Stimulated activated CD4-positive, alpha-beta T cell treated with anti-CD3 and anti-CD28 coated beads, Interleukin-12 subunit alpha, Interleukin-12 subunit beta, amount 100 ng/mL, for 48 hours (primary cell): ENCODE measurements at regions not wholly inside any gene's neighbourhood (a gene's known extent, or its start where the extent isn't known, plus 50 kb on each side); places are given as distances from the start of the nearest gene placed in this dataset.

ENCODE experiments used
- DNase-seq, 3 donors: peaks; one replicate each; pipeline ENCODE4 v3.0.0-alpha.2; 2020; ENCODE audit warnings: low read depth in 2 of 3, low spot score in 1 of 3

DNA sequence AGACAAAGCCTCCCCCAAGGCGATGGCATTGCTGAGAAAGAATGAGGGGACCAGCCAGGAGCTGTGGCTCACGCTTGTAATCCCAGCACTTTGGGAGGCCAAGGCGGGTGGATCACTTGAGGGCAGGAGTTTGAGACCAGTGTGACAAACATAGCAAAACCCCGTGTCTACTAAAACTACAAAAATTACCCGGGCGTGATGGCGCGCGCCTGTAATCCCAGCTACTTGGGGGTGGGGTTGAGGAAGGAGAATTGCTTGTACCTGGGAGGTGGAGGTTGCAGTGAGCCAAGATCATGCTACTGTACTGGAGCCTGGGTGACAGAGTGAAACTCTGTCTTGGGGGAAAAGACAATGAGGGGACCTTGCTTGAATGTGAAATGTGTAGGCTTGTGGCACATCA is 402.4 kb upstream of the C2CD4B start:
- DNase-seq, result no peak

DNA sequence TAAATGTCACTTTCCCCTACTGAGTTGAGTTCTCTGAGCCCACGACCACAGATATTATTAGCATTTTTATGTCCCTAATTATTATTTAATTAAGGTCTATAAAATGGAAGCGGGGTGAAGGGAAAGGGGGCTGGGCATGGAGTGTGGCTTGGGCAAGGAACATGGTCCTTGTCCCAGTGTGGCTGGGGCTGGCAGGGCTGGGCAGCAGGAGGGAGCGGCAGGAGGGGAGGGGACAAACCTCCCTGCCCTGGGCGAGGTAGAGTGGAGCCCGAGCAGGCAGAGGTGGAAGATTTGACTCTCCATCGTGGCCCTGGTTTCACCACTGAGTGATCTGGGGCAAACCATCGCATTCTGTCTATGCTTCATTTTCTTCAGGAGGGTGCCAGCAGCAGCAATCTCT is 402.9 kb upstream of the C2CD4B start:
- no peak for DNase-seq

DNA sequence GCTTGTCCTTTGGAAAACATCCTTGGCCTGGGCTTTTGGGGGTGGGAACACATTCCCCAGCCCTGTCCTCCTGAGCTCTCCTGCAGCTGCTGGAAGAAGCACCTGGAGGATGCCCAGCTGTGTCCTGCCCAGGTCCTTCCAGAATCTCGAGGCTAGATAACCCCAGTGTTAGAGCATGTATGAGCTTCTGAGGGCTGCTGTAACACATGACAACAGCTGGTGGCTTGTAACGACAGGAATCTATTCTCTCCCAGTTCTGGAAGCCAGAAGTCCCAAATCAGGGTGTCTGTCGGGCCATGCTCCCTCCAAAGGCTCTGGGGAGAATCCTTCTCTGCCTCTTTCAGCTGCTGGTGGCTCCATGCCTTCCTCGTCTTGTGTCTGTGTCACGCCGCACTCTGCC is 403.6 kb upstream of the C2CD4B start:
- DNase-seq, result no peak

DNA sequence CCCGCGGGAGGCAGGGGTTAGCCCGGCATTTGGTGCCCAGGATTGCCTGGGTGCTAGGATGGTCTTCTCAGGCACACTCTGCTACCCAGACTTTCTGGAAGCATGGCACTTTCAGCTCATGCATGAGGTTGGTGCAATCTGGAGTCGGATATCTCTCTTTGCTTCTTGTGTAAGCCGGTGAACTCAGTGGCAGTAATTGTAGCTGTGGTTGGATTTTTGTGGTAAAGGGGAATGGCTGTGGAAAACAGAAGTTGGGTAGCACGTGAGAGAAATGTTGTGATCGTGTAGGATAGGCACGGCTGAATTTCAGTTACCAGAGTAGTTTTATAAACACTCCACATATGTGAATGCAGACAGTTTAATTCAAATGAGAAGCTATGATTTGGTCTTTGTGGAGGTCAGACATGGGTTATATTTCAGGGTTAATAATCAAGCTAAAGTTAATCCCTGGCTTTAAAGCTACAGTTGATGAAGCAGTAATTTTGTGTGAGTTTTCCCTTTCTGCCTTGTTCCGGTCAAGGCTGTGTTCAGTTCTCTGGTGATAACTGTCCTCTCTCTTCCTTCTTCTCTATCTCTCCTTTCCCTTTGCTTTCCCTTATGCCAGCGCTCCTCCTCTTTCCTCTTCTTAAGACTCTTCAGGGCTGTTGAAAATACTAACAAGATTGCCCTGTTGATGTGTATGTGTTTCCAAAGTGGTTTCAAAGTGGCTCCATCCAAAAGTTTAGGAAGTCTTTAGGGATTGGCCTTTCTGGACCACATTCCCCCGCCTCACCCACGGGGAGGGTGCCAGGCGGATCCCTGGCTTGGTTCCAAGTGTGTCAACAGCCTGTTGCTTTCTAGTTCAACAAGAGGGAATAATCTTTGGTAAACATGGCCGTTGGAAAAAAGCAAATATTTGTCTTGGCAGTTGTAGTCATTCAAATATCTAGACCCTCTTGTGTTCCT is 404.6 kb upstream of the C2CD4B start:
- DNase-seq, result no peak

DNA sequence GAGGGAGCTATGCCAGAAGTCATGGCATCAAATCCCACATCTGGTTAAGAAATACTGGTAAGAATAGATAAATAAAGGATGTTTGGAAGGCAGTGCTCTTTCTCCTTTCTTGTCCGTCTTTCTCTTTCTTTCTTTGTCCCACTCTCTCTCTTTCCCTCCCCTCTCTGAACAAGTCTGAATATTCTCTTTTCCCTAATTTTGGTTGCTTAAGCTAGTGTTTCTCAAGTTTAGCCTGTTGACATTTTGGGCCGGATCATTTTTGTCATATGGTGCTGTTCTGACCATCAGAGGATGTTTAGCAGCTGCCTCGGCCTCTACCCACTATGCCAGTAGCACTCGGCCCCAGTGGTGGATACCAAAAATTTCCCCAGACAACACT is 405.3 kb upstream of the C2CD4B start:
- no peak for DNase-seq

DNA sequence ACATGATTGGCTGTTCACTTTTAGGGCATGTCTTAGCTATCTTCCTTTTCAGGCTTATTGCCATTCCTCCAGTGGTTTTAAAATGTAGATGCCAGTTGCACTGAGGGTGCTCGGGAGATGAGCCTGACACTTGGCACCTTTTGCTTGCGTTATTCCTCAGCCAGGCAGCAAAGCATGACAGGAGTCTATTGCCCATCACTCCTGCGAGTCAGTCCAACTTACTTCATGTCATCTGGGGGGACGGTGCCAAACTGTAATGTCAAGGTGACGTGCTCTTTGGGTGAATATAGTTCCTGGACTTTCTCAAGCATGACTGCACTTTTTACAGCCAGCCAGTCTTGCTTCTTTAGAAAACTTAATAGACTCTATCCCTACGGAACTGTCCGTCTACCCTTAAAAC is 406.0 kb upstream of the C2CD4B start:
- no peak for DNase-seq

DNA sequence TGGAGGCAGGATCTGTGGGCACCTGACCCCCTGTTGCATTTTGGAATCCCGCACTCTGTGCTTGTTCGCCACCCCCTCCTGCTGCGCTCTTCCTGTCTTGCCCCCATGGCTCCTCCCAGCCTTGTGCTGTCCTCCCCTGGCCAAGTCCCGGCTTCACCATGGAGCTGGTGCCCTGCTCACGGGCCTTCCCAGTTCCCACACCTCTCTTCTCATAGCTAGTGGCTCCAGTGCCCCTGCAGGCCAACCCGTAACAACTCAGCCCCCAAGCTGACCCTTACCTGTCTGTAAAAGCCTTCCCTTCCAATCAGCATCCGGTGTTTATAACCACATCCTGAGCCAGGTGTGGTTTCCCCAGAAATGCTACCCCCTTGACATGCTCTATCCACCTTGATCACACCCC is 407.7 kb upstream of the C2CD4B start:
- DNase-seq, result no peak

DNA sequence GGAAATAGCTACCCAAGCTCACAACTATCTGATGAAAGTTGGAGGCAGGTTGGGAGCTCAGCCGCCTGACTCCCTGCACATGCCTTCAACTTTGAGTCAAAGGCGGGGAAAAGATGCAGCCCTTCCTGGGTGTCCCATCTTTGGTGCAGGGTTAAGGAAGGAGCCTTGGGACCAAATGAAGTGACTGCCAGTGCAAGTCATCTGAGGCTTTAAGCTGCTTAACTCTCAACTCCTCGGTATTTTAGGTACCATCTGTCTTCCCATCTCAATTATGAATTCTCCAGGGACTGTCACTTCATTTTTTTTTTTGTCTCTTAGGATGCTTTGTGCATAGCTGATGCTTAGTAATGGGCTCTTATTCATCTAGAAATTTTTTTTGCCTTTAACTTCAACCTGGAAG is 408.8 kb upstream of the C2CD4B start:
- no peak for DNase-seq

DNA sequence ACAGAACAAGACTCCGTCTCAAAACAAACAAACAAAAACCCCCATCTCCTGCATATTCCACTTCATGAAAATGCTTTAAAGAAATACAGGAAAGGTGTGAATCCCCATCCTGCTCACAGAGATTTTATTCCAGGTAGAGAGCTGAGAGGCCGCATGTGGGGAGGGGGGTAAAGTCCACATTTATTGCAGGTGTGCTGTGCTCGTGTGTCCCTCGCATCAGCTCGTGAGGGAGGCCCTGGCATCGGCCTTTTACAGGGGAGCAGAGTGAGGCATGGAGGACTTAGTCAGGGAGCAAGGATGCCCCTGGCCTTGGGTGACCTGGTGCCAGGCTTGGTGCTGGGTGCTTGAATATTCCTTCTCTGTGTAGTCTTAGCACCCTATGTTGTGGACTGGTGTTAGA is 413.5 kb upstream of the C2CD4B start:
- no peak for DNase-seq

DNA sequence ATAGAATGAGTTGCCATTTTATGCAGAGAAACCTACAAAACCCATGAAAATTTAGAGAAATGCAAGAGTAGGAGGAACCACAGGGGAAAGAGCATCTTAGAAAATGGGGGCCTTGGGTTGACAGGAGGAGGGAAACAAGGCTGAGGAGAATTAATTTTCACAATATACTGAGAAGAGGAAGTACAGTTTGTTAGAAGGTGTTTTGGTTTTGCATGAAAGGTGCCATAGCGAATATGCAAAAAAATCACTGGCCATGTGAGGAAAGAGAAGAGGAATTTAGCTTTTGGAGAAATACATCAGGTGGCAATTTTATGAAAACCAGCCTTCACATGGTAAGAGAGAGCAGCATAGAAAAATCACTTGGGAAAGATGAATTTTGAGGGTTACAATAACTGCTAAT is 413.9 kb upstream of the C2CD4B start:
- DNase-seq, result no peak

DNA sequence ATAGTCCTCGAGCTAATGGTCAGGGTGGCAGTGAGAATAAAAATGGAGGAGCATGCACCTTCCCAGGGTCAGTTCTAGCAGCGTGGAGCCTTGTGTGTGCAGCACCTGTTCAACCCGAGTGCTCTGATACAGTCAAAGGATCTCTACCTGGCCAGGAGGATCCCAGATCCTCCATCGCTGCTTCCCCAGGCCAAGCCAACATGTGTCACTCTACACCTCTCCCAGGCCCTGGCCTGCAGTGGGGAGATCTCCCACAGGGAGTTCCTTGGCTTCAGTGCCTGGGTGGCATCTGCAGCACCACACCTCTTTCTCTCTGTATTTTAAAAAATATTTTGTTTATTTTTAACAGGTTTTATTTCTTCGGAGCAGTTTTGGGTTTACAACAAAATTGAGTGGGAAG is 414.8 kb upstream of the C2CD4B start:
- no peak for DNase-seq

DNA sequence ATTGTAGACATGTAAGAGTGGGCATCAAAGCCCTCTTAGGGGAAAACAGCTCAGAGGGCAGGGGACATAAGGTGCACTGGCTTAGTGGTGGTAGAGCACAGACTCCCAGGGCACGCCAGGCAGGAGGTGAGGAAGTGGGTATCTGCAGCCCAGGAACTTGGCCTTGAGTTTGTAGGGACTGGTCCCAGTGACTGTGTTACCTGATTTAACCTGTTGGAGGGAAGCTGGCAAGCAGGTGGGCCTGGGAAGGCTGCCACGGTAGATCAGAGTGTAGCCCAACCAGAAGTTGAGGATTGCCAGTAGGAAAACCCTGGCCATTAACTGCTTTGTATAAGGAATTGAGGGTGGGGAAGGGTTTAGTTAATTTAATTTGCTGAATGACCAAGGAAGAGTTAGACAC is 417.5 kb upstream of the C2CD4B start:
- no peak for DNase-seq

DNA sequence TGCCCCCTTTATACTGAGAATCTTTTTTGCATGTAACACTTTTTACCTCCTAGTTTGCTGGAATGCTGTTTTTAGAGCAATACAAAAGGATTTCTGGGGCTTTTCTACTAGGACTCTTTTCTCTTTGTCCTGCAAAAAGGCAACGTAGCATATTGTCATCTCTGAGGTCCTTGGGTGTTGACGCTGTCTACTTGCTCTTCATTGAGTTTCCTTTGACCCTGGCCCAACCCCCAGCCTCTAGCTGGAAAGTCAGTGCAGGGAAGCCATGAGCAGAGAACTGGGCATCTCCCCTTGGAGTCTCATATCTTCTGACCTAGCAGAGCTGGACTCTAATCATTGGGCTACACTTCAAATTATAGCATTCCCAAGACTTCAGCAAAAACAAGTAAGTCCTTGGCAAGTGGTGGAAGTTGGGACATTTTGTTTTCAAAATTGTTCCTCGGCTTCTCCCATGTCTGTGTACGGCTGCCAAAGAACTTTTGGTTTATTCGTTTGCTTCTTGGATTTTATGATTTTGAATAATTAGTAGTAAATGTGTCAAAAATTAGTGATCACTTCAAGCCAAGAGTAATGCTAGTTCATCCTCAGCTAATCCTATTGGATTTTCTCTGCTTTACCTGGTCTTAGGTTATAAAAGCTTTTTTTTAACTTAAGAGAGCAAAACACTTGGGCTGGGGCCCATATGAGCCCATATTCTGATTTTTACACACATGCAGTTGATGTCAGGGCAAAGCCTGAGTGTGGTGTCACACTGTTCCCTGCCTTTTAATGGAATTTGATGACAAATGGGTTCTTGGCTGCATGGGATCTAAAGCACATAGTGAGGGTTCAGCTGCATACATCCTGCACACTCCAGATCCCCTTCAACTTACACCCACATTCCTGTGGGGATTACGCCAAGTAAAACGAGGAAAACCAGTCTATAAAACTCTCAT is 419.5 kb upstream of the C2CD4B start:
- no peak for DNase-seq

DNA sequence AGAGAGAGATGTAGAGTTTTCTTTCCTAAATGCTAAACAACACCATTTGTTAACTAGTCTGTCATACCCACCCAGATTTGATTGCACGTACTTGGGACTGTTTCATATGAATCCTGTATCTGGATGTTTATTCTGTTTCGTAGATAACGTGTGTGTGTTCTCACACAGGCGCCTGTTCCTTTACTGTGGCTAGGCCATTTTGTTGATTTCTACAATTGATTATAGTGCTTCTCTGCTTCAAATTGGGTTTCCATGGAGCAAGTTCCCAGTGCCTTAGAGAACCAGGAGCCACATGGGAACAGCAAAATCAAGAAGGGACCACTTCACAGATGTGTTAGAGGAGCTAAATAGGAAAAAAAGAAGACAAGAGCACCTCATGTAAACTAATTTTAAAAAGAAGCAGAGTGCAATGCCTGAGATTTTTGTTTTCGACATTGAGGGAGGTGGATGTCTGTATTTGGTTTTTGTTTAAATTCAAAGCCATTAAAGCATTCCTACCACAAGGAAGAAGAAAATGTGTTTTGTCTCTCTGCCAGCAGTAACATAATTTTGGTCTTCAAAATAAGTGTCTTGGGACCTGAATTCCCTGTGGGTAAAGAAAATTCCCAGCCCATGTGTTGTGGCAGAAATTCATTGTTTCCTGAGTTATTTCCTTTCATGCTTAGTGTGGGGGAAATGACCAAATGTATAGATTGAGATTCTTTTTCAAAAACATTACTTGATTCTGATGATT is 424.0 kb upstream of the C2CD4B start:
- no peak for DNase-seq

DNA sequence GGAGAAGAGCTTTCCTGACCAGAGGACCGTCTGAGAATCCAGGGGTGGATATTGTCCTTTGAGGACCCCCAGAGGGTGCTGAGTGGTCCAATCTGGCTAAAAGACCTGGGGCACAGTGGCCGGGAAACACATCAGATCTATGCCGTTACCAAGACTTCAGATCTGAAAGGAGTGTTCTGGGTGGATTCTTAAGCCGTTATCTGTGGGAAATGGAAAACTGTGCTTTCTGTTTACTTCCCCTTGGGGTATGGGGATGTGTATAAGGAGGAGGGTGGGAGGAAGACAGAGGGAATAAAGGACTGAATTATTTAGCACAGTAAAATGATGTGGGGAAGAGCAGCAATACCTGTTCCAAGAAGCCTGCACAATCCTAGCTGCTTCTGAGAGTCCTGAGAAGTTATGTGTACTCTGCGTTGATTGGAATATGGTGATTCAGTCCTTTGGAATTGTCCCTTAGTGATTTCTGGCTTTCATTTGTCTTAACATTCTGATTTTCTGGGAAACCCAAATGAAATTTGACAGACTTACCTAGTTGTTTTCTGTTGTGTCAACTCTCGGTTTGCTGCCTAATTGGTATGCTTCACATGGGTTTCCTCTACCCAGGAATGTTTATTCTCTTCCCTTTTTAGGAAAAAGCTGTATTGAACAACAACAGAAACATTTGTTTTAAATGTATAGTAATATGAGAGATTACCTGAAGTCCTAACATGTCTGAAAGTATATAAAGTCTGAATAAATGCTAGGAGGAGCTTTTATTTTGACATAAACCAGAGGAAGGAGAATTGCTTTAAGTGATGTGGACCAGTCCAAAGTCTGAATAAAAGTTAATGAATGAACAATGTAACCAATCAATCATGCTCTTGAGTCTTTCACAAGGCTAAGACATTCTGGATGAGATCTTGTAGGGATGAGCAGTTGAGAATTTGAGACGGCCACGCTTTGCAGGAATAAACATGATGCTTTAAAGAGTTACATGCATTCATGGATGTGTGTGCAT is 427.1 kb upstream of the C2CD4B start:
- DNase-seq, result no peak

DNA sequence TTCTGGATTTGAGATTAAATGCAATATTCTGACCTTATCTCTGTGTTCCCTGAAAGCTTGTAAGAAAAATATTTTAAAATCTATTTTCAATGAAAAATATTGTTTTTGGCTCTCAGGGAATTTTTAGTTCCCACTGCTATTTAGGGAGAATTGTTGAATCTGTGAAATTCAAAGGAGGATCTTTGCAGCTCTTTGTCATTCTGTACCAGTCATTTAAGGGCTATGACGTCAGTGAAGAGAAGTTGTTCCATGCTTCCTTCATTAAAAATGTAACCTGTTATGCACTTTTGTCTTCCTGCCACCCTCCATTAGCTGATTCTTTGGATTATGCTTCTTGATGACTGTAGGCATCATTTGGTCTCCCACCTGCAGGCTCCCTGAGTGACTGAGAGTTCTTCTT is 427.8 kb upstream of the C2CD4B start:
- no peak for DNase-seq

DNA sequence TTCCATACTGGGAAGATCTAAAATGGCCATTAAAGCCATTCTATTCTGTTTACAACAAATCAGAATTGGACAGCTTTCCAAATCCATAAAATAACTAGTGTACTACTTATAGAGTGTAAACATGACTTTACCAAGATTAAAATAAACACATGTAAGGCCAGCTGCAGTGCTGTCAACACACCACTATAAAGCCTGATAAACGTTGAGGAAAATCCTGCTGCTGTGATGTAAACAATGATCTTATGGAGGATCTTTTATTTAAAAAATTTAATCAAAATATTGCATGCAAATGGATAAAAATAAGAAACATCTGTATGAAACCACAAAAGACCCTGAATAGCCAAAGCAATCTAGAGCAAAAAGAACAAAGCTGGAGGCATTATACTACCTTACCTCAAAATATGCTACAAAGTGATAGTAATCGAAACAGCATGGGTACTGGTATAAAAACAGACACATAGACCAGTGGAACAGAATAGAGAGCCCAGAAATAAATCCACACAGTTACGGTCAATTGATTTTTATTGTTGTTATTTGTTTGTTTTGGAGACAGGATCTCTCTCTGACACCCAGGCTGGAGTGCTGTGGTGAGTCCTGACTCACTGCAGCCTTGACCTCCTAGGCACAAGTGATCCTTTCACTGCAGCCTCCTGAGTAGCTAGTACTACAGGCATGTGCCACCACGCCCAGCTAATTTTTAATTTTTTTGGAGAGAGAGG is 428.8 kb upstream of the C2CD4B start:
- no peak for DNase-seq

DNA sequence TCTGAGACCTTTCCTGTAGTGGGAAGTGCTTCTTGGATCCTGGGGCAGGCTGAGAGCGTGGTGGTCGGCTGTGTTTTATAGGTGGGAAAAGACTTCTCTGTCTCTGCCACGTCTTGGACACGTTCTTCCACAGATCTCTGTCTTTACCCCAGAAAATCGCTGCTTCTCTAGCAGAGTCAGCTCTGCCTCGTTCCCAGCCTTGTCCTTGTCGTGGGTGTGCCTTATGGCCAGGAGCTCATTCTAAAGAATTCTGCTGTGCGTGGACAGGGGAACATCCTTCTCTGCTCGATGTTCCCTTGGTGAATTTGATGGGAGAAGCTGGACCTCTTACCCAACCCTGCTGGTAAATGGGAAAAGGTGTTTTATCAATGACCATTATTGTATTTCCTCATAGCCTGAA is 433.1 kb upstream of the C2CD4B start:
- no peak for DNase-seq
